OCI-LY7 (cell line): ENCODE measurements at regions not wholly inside any gene's neighbourhood (a gene's known extent, or its start where the extent isn't known, plus 50 kb on each side); places are given as distances from the start of the nearest gene placed in this dataset.
A peak's percentile ranks its signal among the peaks of the same experiment; 100 is the strongest.

Experiments
- BruUV-seq: library from RNA; stranded (reverse); fragments of 400-500 nt; replicated peaks from 2 replicates; lab custom pipeline; 2021; lab: Mats Ljungman, UMichigan
- CTCF ChIA-PET: fragments of 300-600 bp; sonication (Branson Sonifier 250); formaldehyde crosslinking; loops from one replicate; lab custom pipeline; 2022; ENCODE audit warnings: antibody characterized with exemption; ENCODE audit not compliant: unreplicated experiment; lab: Charles Lee
- POLR2A ChIA-PET: fragments of 300-600 bp; sonication (Branson Sonifier 250); formaldehyde crosslinking; loops from one replicate; lab custom pipeline; 2022; ENCODE audit warnings: antibody characterized with exemption; lab: Charles Lee
- DNase-seq: peaks from one replicate; pipeline ENCODE4 v3.0.0-alpha.2; 2015; ENCODE audit warnings: low spot score
- H2AFZ ChIP-seq: fragments of 200-600 bp; sonication (generic), shearing (Covaris generic); 2 replicates; pipeline ENCODE4 v1.6.1; 2014; ENCODE audit warnings: mild to moderate bottlenecking, antibody characterized with exemption, low read length, moderate library complexity
- H3K27ac ChIP-seq: fragments of 200-600 bp; sonication (generic); 2 replicates; pipeline ENCODE4 v1.5.1; 2014; ENCODE audit warnings: mixed run types, low read depth, mild to moderate bottlenecking, moderate library complexity, low read length, inconsistent platforms; ENCODE audit not compliant: poor library complexity, severe bottlenecking
- H3K36me3 ChIP-seq: fragments of 200-600 bp; sonication (generic); 2 replicates; pipeline ENCODE4 v1.6.1; 2014; ENCODE audit warnings: mild to moderate bottlenecking, antibody characterized with exemption, low read length, moderate library complexity, mixed read lengths; ENCODE audit not compliant: insufficient read depth
- H3K4me1 ChIP-seq: fragments of 200-600 bp; sonication (generic); 2 replicates; pipeline ENCODE4 v1.5.1; 2014; ENCODE audit warnings: mild to moderate bottlenecking, low read length; ENCODE audit not compliant: insufficient read depth, poor library complexity, severe bottlenecking
- H3K4me2 ChIP-seq: fragments of 200-600 bp; sonication (generic); 2 replicates; pipeline ENCODE4 v1.6.1; 2014; ENCODE audit warnings: mild to moderate bottlenecking, low read length
- H3K4me3 ChIP-seq: fragments of 200-600 bp; sonication (generic); 2 replicates; pipeline ENCODE4 v1.5.1; 2014; ENCODE audit warnings: mild to moderate bottlenecking, low read depth, low read length; ENCODE audit not compliant: poor library complexity, severe bottlenecking
- H3K79me2 ChIP-seq: fragments of 200-600 bp; sonication (generic); 2 replicates; pipeline ENCODE4 v1.6.1; 2016; ENCODE audit warnings: low read depth, mild to moderate bottlenecking, low read length, moderate library complexity, mixed read lengths; ENCODE audit not compliant: insufficient read depth
- H3K9me2 ChIP-seq: fragments of 200-600 bp; sonication (generic); 2 replicates; pipeline ENCODE4 v1.6.1; 2016; ENCODE audit warnings: mild to moderate bottlenecking, low read length, mixed read lengths; ENCODE audit not compliant: insufficient read depth
- H3K9me3 ChIP-seq: fragments of 200-600 bp; sonication (generic); 2 replicates; pipeline ENCODE4 v1.6.1; 2014; ENCODE audit warnings: mild to moderate bottlenecking, mixed run types, low read length, mixed read lengths
- H4K20me1 ChIP-seq: fragments of 200-600 bp; sonication (generic); 2 replicates; pipeline ENCODE4 v1.6.1; 2014; ENCODE audit warnings: mild to moderate bottlenecking, antibody characterized with exemption, low read length, moderate library complexity, mixed read lengths; ENCODE audit not compliant: insufficient read depth
- EZH2phosphoT487 ChIP-seq: fragments of 200-600 bp; sonication (generic); IDR thresholded peaks from 2 replicates; pipeline ENCODE4 v1.6.1; 2018; ENCODE audit warnings: low read depth, borderline replicate concordance, mild to moderate bottlenecking, mixed run types, antibody characterized with exemption, low read length, moderate library complexity, mixed read lengths
- intact Hi-C: fragments of 100-400 bp; cut with micrococcal nuclease; formaldehyde crosslinking; loops from one replicate; pipeline ENCODE4 v1.10.0; 2022; ENCODE audit not compliant: unreplicated experiment
- TF ChIP-seq, protein P1 (sequence below): fragments of 200-600 bp; sonication (generic); conservative IDR thresholded peaks from 2 replicates; pipeline ENCODE4 v1.5.1; 2014; ENCODE audit warnings: mild to moderate bottlenecking, antibody characterized with exemption, low read length, moderate library complexity, mixed read lengths

- Histone ChIP-seq H3K79me2 (no peaks in the 10 kb centered on the region), H4K20me1 (no peaks in the 10 kb centered on the region), H2AFZ (no peak overlapping the region), H3K9me2 (no peaks in the 10 kb centered on the region), H3K4me1 (no peaks in the 10 kb centered on the region), H3K4me3 (no peak overlapping the region), H3K4me2 (no peak overlapping the region), H3K9me3 (no peaks in the 10 kb centered on the region), H3K36me3 (no peaks in the 10 kb centered on the region), H3K27ac (no peak overlapping the region)
- TF ChIP-seq, protein P1, sequence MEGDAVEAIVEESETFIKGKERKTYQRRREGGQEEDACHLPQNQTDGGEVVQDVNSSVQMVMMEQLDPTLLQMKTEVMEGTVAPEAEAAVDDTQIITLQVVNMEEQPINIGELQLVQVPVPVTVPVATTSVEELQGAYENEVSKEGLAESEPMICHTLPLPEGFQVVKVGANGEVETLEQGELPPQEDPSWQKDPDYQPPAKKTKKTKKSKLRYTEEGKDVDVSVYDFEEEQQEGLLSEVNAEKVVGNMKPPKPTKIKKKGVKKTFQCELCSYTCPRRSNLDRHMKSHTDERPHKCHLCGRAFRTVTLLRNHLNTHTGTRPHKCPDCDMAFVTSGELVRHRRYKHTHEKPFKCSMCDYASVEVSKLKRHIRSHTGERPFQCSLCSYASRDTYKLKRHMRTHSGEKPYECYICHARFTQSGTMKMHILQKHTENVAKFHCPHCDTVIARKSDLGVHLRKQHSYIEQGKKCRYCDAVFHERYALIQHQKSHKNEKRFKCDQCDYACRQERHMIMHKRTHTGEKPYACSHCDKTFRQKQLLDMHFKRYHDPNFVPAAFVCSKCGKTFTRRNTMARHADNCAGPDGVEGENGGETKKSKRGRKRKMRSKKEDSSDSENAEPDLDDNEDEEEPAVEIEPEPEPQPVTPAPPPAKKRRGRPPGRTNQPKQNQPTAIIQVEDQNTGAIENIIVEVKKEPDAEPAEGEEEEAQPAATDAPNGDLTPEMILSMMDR, result no peak
- no peak for TF ChIP-seq EZH2phosphoT487
- intact Hi-C loops, result no loop called here
- no TSS peak for BruUV-seq
- DNase-seq, result no peak
- ChIA-PET CTCF (no interaction called here), POLR2A (no interaction called here)
Measured at GRCh38 chr20:40254023-40254772, 434.8 kb downstream of the MAFB start.

DNA sequence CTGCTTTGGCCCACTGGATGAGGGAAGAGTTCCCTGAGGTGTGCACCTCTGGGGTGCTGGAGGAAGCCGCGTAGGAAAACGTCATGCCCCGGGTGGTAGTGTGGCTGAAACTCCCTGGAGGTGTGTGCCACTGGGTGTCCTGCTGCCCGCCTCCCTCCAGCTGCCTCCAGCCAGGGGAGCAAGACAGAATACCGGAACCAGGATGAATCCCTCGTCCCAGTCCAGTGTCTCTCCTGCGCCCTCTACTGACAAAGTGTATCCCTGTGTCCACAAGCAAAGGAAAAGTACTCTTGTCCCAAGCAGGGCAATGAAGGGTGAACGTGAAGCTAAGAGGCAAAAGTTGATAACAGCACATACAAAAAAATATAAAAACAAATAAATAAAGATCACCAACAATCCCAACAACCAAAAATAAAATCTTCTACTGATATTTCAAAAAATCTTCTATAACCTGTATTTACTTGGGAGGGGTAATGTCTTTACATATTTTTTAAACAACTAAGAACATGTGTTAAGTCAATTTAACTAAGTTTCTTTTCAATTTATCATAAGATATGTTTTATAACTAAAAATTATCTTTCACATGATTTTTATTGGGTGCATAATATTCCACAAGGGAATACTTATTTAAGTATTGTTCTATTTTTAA lies 437.6 kb downstream of the MAFB start:
- no TSS peak for BruUV-seq
- Histone ChIP-seq H3K4me3 (no peak overlapping the region), H4K20me1 (no peaks in the 10 kb centered on the region), H3K9me3 (no peaks in the 10 kb centered on the region), H2AFZ (no peak overlapping the region), H3K9me2 (no peaks in the 10 kb centered on the region), H3K27ac (no peak overlapping the region), H3K79me2 (no peaks in the 10 kb centered on the region), H3K36me3 (no peaks in the 10 kb centered on the region), H3K4me2 (no peak overlapping the region), H3K4me1 (no peaks in the 10 kb centered on the region)
- TF ChIP-seq EZH2phosphoT487, result no peak
- TF ChIP-seq, protein P1, result peak; percentile 72
- intact Hi-C loops, result no loop called here
- POLR2A ChIA-PET, result no interaction called here
- peak; percentile 15 for DNase-seq
- CTCF ChIA-PET, result no interaction called here

- TF ChIP-seq, protein P1, result no peak
- no peak for TF ChIP-seq EZH2phosphoT487
- H3K36me3 ChIP-seq, result no peaks in the 10 kb centered on the region
- no peaks in the 10 kb centered on the region for H3K79me2 ChIP-seq
- H2AFZ ChIP-seq, result no peak overlapping the region
- H3K4me3 ChIP-seq, result no peak overlapping the region
- CTCF ChIA-PET, result no interaction called here
- no peaks in the 10 kb centered on the region for H3K9me3 ChIP-seq
- no peak overlapping the region for H3K27ac ChIP-seq
- intact Hi-C loops, result no loop called here
- POLR2A ChIA-PET, result interaction anchor here (0.6 kb wide), 1 partner anchor 135 kb away, joined by 3 read pairs; no protein-coding TSS in a partner anchor
- no peaks in the 10 kb centered on the region for H3K4me1 ChIP-seq
- DNase-seq, result no peak
- no peak overlapping the region for H3K4me2 ChIP-seq
- no peaks in the 10 kb centered on the region for H4K20me1 ChIP-seq
- BruUV-seq, result no TSS peak
- H3K9me2 ChIP-seq, result no peaks in the 10 kb centered on the region
Measured at GRCh38 chr20:40249805-40250204, 439.2 kb downstream of the MAFB start.
